SK-N-SH (cell line): ENCODE measurements at regions not wholly inside any gene's neighbourhood (a gene's known extent, or its start where the extent isn't known, plus 50 kb on each side); places are given as distances from the start of the nearest gene placed in this dataset.

ENCODE experiments used
- CTCF ChIA-PET: fragments of 300-600, 350-600 bp; formaldehyde crosslinking; extraction: SDS; loops from one replicate; lab custom pipeline; 2021; lab: Yijun Ruan, JAX
- POLR2A ChIA-PET: fragments of 350-600 bp; sonication (Branson Sonifier 250); formaldehyde crosslinking; extraction: SDS; loops from one replicate; lab custom pipeline; 2020; ENCODE audit warnings: antibody characterized with exemption, inconsistent platforms; lab: Yijun Ruan, JAX
- DNase-seq: peaks from one replicate; pipeline ENCODE4 v3.0.0; 2012
- H2AFZ ChIP-seq: fragments of 200-600 bp; sonication (generic); 2 replicates; pipeline ENCODE4 v1.8.1; 2016; ENCODE audit warnings: antibody characterized with exemption, mild to moderate bottlenecking, low read depth
- H3F3A ChIP-seq: fragments of 200-600 bp; sonication (generic); replicated peaks from 2 replicates; pipeline ENCODE3; 2016; ENCODE audit warnings: antibody characterized with exemption, mild to moderate bottlenecking; ENCODE audit not compliant: insufficient read depth
- H3K27ac ChIP-seq, 2 experiments: fragments of 200-500 bp in 1 of 2; fragments of 200-600 bp in 1 of 2; sonication (Bioruptor generic) in 1 of 2; sonication (generic), shearing (Covaris generic) in 1 of 2; 2 replicates each; pipeline versions ENCODE4 v1.5.1 to v1.6.1; 2014 to 2016; ENCODE audit warnings: low read depth in 2 of 2, inconsistent platforms in 1 of 2, low read length in 1 of 2, mild to moderate bottlenecking in 1 of 2, mixed read lengths in 1 of 2
- H3K27me3 ChIP-seq: fragments of 200-600 bp; sonication (generic), shearing (Covaris generic); 2 replicates; pipeline ENCODE4 v1.6.1; 2016; ENCODE audit warnings: mixed run types; ENCODE audit not compliant: insufficient read depth
- H3K36me3 ChIP-seq, 2 experiments: fragments of 200-500 bp in 1 of 2; fragments of 200-600 bp in 1 of 2; sonication (Bioruptor generic) in 1 of 2; sonication (generic) in 1 of 2; replicated peaks in 1 of 2; 2 replicates each; pipeline versions ENCODE3 to v1.5.1; 2014 to 2016; ENCODE audit warnings: low read length in 1 of 2, mild to moderate bottlenecking in 1 of 2; ENCODE audit not compliant: insufficient read depth in 2 of 2, control insufficient read depth in 1 of 2
- H3K4me1 ChIP-seq, 2 experiments: fragments of 200-500 bp in 1 of 2; fragments of 200-600 bp in 1 of 2; sonication (Bioruptor generic) in 1 of 2; sonication (generic), shearing (Covaris generic) in 1 of 2; 2 replicates each; pipeline versions ENCODE4 v1.5.1 to v1.6.1; 2014 to 2016; ENCODE audit warnings: low read depth in 1 of 2, low read length in 1 of 2, mixed run types in 1 of 2; ENCODE audit not compliant: insufficient read depth in 2 of 2, control insufficient read depth in 1 of 2
- H3K4me2 ChIP-seq: fragments of 200-600 bp; sonication (generic), shearing (Covaris generic); 2 replicates; pipeline ENCODE4 v1.6.1; 2017; ENCODE audit warnings: mixed run types
- H3K4me3 ChIP-seq, 2 experiments: fragments of 200-500 bp in 1 of 2; fragments of 200-600 bp in 1 of 2; sonication (Bioruptor generic) in 1 of 2; sonication (generic), shearing (Covaris generic) in 1 of 2; 2 replicates each; pipeline versions ENCODE4 v1.5.1 to v1.8.1; 2014 to 2016; ENCODE audit warnings: low read depth in 2 of 2, inconsistent platforms in 1 of 2, low read length in 1 of 2, mild to moderate bottlenecking in 1 of 2, mixed read lengths in 1 of 2, moderate library complexity in 1 of 2
- H3K79me2 ChIP-seq: fragments of 200-600 bp; sonication (generic); 2 replicates; pipeline ENCODE4 v1.8.1; 2017; ENCODE audit warnings: mild to moderate bottlenecking; ENCODE audit not compliant: insufficient read depth
- H3K9ac ChIP-seq: fragments of 200-600 bp; sonication (generic); 2 replicates; pipeline ENCODE4 v1.6.1; 2017; ENCODE audit warnings: mixed run types
- H3K9me2 ChIP-seq: fragments of 200-600 bp; sonication (generic); 2 replicates; pipeline ENCODE4 v1.6.1; 2017; ENCODE audit warnings: mixed run types
- H3K9me3 ChIP-seq: fragments of 200-600 bp; sonication (generic); 2 replicates; pipeline ENCODE4 v1.6.1; 2017; ENCODE audit warnings: mixed run types, mild to moderate bottlenecking, moderate library complexity
- H4K20me1 ChIP-seq: fragments of 200-600 bp; sonication (generic); 2 replicates; pipeline ENCODE4 v1.6.1; 2017; ENCODE audit warnings: mild to moderate bottlenecking, mixed run types; ENCODE audit not compliant: insufficient read depth
- ELF1 ChIP-seq: IDR thresholded peaks from 2 replicates; pipeline ENCODE4 v1.4.0; 2012
- EP300 ChIP-seq, 2 experiments: IDR thresholded peaks; 2 replicates each; pipeline versions ENCODE4 v1.4.0 to v1.6.1; 2012; ENCODE audit warnings: borderline replicate concordance in 1 of 2, low read depth in 1 of 2, low read length in 1 of 2
- GABPA ChIP-seq: IDR thresholded peaks from 2 replicates; pipeline ENCODE4 v1.4.0; 2012; ENCODE audit warnings: low read depth, mild to moderate bottlenecking
- MEF2A ChIP-seq: IDR thresholded peaks from 2 replicates; pipeline ENCODE4 v1.4.0; 2012; ENCODE audit warnings: low read depth, borderline replicate concordance
- RCOR1 ChIP-seq: fragments of 150-350 bp; IDR thresholded peaks from 2 replicates; pipeline ENCODE4 v1.6.1; 2017; ENCODE audit warnings: antibody characterized with exemption, low read length
- RFX5 ChIP-seq: IDR thresholded peaks from 2 replicates; pipeline ENCODE4 v1.6.1; 2012; ENCODE audit warnings: mild to moderate bottlenecking, improper control_type of control experiment, low read length
- SIN3A ChIP-seq: IDR thresholded peaks from 2 replicates; pipeline ENCODE4 v1.6.1; 2012; ENCODE audit warnings: low read depth, mild to moderate bottlenecking, low read length, moderate library complexity, borderline replicate concordance
- SMC3 ChIP-seq: IDR thresholded peaks from 2 replicates; pipeline ENCODE4 v1.6.1; 2012; ENCODE audit warnings: low read depth, low read length, improper control_type of control experiment
- TCF12 ChIP-seq: IDR thresholded peaks from 2 replicates; pipeline ENCODE4 v1.4.0; 2012
- TEAD4 ChIP-seq: IDR thresholded peaks from 2 replicates; pipeline ENCODE4 v1.4.0; 2012; ENCODE audit warnings: mild to moderate bottlenecking, borderline replicate concordance; ENCODE audit not compliant: insufficient read depth
- WGBS: methylation state at CpG from one replicate; pipeline ENCODE4 v1.1.6; 2017; ENCODE audit warnings: low lambda C conversion rate; 5-methylcytosine and 5-hydroxymethylcytosine counted together
- TF ChIP-seq, protein P1 (sequence below): fragments of 200-600 bp; sonication (generic); IDR thresholded peaks from 2 replicates; pipeline ENCODE4 v1.6.1; 2017; ENCODE audit warnings: antibody characterized with exemption, mild to moderate bottlenecking, moderate library complexity
- TF ChIP-seq, protein P2 (sequence below): fragments of 150-350 bp; IDR thresholded peaks from 2 replicates; pipeline ENCODE4 v1.6.1; 2016; ENCODE audit warnings: mild to moderate bottlenecking, low read depth, low read length
- TF ChIP-seq, protein P3 (sequence below): IDR thresholded peaks from 2 replicates; pipeline ENCODE4 v1.4.0; 2012; ENCODE audit warnings: low read depth, borderline replicate concordance
- TF ChIP-seq, protein P4 (sequence below): IDR thresholded peaks from 2 replicates; pipeline ENCODE4 v1.6.1; 2012; ENCODE audit warnings: mild to moderate bottlenecking, low read depth, low read length, moderate library complexity

DNA sequence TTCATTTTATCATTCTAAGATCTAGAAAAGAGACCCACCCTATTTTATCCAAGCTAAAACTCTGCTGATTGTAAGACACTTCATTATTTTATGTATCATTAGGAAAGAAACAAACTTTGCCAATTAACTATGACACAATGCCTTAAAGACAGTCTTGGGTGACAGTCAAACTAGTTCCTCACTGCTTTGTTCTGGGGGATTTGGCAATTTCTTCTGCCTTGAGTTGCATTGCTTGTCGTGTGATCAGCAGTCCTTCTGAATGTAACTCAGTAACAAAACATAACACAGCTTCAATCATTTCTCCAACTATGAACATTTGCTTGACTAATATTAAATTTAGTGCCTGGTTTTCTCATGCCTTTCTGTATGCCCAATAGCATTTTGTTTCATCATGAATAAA, 577.9 kb upstream of the DIPK2B start (continued):
- TF ChIP-seq, protein P1, sequence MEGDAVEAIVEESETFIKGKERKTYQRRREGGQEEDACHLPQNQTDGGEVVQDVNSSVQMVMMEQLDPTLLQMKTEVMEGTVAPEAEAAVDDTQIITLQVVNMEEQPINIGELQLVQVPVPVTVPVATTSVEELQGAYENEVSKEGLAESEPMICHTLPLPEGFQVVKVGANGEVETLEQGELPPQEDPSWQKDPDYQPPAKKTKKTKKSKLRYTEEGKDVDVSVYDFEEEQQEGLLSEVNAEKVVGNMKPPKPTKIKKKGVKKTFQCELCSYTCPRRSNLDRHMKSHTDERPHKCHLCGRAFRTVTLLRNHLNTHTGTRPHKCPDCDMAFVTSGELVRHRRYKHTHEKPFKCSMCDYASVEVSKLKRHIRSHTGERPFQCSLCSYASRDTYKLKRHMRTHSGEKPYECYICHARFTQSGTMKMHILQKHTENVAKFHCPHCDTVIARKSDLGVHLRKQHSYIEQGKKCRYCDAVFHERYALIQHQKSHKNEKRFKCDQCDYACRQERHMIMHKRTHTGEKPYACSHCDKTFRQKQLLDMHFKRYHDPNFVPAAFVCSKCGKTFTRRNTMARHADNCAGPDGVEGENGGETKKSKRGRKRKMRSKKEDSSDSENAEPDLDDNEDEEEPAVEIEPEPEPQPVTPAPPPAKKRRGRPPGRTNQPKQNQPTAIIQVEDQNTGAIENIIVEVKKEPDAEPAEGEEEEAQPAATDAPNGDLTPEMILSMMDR: no peak
- TF ChIP-seq SIN3A: no peak
- no peak for TF ChIP-seq TEAD4
- no peak for TF ChIP-seq GABPA
- no peak for TF ChIP-seq ELF1
- TF ChIP-seq, protein P2, sequence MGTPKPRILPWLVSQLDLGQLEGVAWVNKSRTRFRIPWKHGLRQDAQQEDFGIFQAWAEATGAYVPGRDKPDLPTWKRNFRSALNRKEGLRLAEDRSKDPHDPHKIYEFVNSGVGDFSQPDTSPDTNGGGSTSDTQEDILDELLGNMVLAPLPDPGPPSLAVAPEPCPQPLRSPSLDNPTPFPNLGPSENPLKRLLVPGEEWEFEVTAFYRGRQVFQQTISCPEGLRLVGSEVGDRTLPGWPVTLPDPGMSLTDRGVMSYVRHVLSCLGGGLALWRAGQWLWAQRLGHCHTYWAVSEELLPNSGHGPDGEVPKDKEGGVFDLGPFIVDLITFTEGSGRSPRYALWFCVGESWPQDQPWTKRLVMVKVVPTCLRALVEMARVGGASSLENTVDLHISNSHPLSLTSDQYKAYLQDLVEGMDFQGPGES: no peak

DNA sequence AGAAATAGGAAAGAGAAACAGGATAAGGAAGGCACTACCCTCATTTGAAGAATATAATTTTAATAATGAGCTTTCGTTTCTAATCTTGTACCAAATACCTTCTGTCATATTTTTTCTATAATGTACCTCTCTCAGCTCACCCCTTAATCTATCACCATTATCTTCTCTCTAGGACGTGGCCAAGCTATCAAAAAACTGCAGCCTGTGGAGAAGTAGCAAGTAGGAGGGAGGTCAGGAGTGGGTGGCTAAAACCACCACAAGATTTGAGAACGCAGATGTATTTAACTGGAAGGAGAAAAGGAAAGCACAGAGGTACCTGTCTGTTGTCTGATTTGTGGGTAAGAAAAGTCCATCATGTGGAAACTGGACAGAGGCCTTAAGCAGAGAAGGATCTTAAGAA, 576.7 kb upstream of the DIPK2B start:
- no peaks in the 10 kb centered on the region for H3K27me3 ChIP-seq
- TF ChIP-seq, protein P3, sequence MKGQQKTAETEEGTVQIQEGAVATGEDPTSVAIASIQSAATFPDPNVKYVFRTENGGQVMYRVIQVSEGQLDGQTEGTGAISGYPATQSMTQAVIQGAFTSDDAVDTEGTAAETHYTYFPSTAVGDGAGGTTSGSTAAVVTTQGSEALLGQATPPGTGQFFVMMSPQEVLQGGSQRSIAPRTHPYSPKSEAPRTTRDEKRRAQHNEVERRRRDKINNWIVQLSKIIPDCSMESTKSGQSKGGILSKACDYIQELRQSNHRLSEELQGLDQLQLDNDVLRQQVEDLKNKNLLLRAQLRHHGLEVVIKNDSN: no peak
- TF ChIP-seq TEAD4 (no peak), RFX5 (no peak), RCOR1 (no peak), MEF2A (no peak), TCF12 (no peak), EP300 (IDR thresholded peaks at IDR 0.05; ENCODE audit: borderline replicate concordance in 1 of 2, low read depth in 1 of 2, low read length in 1 of 2) (no peak), SMC3 (no peak)
- TF ChIP-seq, protein P4, sequence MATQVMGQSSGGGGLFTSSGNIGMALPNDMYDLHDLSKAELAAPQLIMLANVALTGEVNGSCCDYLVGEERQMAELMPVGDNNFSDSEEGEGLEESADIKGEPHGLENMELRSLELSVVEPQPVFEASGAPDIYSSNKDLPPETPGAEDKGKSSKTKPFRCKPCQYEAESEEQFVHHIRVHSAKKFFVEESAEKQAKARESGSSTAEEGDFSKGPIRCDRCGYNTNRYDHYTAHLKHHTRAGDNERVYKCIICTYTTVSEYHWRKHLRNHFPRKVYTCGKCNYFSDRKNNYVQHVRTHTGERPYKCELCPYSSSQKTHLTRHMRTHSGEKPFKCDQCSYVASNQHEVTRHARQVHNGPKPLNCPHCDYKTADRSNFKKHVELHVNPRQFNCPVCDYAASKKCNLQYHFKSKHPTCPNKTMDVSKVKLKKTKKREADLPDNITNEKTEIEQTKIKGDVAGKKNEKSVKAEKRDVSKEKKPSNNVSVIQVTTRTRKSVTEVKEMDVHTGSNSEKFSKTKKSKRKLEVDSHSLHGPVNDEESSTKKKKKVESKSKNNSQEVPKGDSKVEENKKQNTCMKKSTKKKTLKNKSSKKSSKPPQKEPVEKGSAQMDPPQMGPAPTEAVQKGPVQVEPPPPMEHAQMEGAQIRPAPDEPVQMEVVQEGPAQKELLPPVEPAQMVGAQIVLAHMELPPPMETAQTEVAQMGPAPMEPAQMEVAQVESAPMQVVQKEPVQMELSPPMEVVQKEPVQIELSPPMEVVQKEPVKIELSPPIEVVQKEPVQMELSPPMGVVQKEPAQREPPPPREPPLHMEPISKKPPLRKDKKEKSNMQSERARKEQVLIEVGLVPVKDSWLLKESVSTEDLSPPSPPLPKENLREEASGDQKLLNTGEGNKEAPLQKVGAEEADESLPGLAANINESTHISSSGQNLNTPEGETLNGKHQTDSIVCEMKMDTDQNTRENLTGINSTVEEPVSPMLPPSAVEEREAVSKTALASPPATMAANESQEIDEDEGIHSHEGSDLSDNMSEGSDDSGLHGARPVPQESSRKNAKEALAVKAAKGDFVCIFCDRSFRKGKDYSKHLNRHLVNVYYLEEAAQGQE: no peak
- TF ChIP-seq, protein P1: no peak
- peaks cover 0 to 63% of the 10 kb centered on the region in 2 experiments for H3K4me1 ChIP-seq
- peaks cover 96% of the 10 kb centered on the region for H3K79me2 ChIP-seq
- POLR2A ChIA-PET: no interaction called here
- CTCF ChIA-PET: interaction anchor here (1.4 kb wide), 1 partner anchor 24 kb away, joined by 4 read pairs; no protein-coding TSS in a partner anchor
- peak overlapping the region in 1 of 2 experiments; percentile 96; a peak in 2 of 4 replicates for H3K27ac ChIP-seq
- no peaks in the 10 kb centered on the region for H4K20me1 ChIP-seq
- H2AFZ ChIP-seq: no peak overlapping the region
- H3K9ac ChIP-seq: no peak overlapping the region
- no peak overlapping the region for H3K4me3 ChIP-seq
- H3K4me2 ChIP-seq: 0 out of 2 replicates have a peak overlapping the region, but pooled peaks have one; percentile 49
- H3K9me2 ChIP-seq: no peaks in the 10 kb centered on the region
- no peak for DNase-seq
- H3K9me3 ChIP-seq: no peaks in the 10 kb centered on the region
- WGBS: 46% methylated on average over 3 of the region's 3 CpGs
- H3F3A ChIP-seq: peaks cover 43% of the 10 kb centered on the region
- H3K36me3 ChIP-seq: no peaks in the 10 kb centered on the region
